Tibial artery (tissue), 4 donors: ENCODE measurements at regions not wholly inside any gene's neighbourhood (a gene's known extent, or its start where the extent isn't known, plus 50 kb on each side); places are given as distances from the start of the nearest gene placed in this dataset.

Source experiments
- DNase-seq, 2 donors: peaks; one replicate each; pipeline ENCODE4 v3.0.0-alpha.2; 2019
- H3K27ac ChIP-seq, 2 donors: fragments of 200-600 bp; sonication (generic) in 1 of 2; 1 replicate in 1 of 2; 2 replicates in 1 of 2; pipeline ENCODE4 v1.5.1; 2018 to 2019; ENCODE audit warnings: mild to moderate bottlenecking in 1 of 2
- H3K27me3 ChIP-seq, 2 donors: fragments of 200-600 bp; sonication (generic) in 1 of 2; one replicate each; pipeline versions ENCODE4 v1.5.1 to v1.6.0; 2016 to 2019
- H3K36me3 ChIP-seq, 3 donors: fragments of 200-600 bp; sonication (generic) in 2 of 3; one replicate each; pipeline ENCODE4 v1.5.1; 2016 to 2019; ENCODE audit warnings: mild to moderate bottlenecking in 2 of 3
- H3K4me1 ChIP-seq, 4 donors: fragments of 200-600 bp; sonication (generic) in 2 of 4; 1 replicate in 3 of 4; 2 replicates in 1 of 4; pipeline ENCODE4 v1.5.1; 2016 to 2019
- H3K4me3 ChIP-seq, 2 donors: fragments of 200-600 bp; sonication (generic) in 1 of 2; 1 replicate in 1 of 2; 2 replicates in 1 of 2; pipeline ENCODE4 v1.5.1; 2018 to 2019; ENCODE audit warnings: mild to moderate bottlenecking in 2 of 2
- H3K9me3 ChIP-seq, 3 donors: fragments of 200-600 bp; sonication (generic) in 1 of 3; one replicate each; pipeline ENCODE4 v1.5.1; 2016 to 2019
- intact Hi-C: fragments of 100-400 bp; cut with DNase I; formaldehyde crosslinking; loops from one replicate; pipeline ENCODE4 v1.15.0; 2023; ENCODE audit warnings: low total_unique reads
- TF ChIP-seq, protein P1 (sequence below), 2 experiments: fragments of 200-600 bp in 1 of 2; fragments of 450-650 bp in 1 of 2; IDR thresholded peaks; one replicate each; pipeline ENCODE4 v1.5.1; 2017 to 2019; ENCODE audit warnings: antibody characterized with exemption in 2 of 2, mild to moderate bottlenecking in 1 of 2, moderate library complexity in 1 of 2

- Histone ChIP-seq H3K27ac (no peak overlapping the region), H3K9me3 (no peaks in the 10 kb centered on the region), H3K27me3 (no peaks in the 10 kb centered on the region), H3K36me3 (no peaks in the 10 kb centered on the region), H3K4me1 (no peaks in the 10 kb centered on the region), H3K4me3 (no peak overlapping the region)
- intact Hi-C loops: no loop called here
- DNase-seq: no peak
- TF ChIP-seq, protein P1, sequence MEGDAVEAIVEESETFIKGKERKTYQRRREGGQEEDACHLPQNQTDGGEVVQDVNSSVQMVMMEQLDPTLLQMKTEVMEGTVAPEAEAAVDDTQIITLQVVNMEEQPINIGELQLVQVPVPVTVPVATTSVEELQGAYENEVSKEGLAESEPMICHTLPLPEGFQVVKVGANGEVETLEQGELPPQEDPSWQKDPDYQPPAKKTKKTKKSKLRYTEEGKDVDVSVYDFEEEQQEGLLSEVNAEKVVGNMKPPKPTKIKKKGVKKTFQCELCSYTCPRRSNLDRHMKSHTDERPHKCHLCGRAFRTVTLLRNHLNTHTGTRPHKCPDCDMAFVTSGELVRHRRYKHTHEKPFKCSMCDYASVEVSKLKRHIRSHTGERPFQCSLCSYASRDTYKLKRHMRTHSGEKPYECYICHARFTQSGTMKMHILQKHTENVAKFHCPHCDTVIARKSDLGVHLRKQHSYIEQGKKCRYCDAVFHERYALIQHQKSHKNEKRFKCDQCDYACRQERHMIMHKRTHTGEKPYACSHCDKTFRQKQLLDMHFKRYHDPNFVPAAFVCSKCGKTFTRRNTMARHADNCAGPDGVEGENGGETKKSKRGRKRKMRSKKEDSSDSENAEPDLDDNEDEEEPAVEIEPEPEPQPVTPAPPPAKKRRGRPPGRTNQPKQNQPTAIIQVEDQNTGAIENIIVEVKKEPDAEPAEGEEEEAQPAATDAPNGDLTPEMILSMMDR (IDR thresholded peaks at IDR 0.05): no peak
Observed at GRCh38 chr3:877001-877400, 215.8 kb upstream of the CNTN6 start.

- Histone ChIP-seq H3K4me3 (no peak overlapping the region), H3K36me3 (no peaks in the 10 kb centered on the region), H3K9me3 (no peaks in the 10 kb centered on the region), H3K27me3 (no peaks in the 10 kb centered on the region), H3K27ac (no peak overlapping the region), H3K4me1 (no peaks in the 10 kb centered on the region)
- no peak for DNase-seq
- intact Hi-C loops: no loop called here
- TF ChIP-seq, protein P1 (IDR thresholded peaks at IDR 0.05): no peak
Observed at GRCh38 chr3:878746-879145, 214.1 kb upstream of the CNTN6 start.

- no peak overlapping the region for H3K4me3 ChIP-seq
- H3K36me3 ChIP-seq: no peaks in the 10 kb centered on the region
- H3K9me3 ChIP-seq: no peaks in the 10 kb centered on the region
- no peak for DNase-seq
- no peak overlapping the region for H3K27ac ChIP-seq
- H3K27me3 ChIP-seq: no peaks in the 10 kb centered on the region
- intact Hi-C loops: no loop called here
- H3K4me1 ChIP-seq: no peaks in the 10 kb centered on the region
- TF ChIP-seq, protein P1 (IDR thresholded peaks at IDR 0.05): no peak
Observed at GRCh38 chr3:880371-880770, 212.5 kb upstream of the CNTN6 start.

DNA sequence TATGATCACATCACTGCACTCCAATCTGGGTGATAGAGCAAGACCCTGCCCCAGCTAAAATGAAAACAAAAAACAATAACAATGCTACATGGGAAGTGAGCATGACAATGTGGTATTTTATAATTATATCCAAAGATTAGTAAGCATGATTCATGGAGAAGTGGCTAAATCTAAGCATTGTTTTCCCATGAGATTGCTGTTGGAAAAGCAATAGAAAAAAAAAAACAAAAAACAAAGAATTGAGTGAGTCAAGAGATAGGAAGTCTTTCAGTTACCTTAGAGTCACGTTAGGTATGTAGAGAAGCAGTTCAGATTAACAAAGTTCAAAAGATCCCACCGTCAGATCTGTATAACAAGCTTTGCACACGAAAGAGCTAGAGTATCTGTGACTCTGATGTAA is 210.3 kb upstream of the CNTN6 start:
- H3K9me3 ChIP-seq: no peaks in the 10 kb centered on the region
- no peak overlapping the region for H3K4me3 ChIP-seq
- no peaks in the 10 kb centered on the region for H3K27me3 ChIP-seq
- no peak for DNase-seq
- H3K4me1 ChIP-seq: no peaks in the 10 kb centered on the region
- no peaks in the 10 kb centered on the region for H3K36me3 ChIP-seq
- no peak overlapping the region for H3K27ac ChIP-seq
- intact Hi-C loops: no loop called here
- TF ChIP-seq, protein P1 (IDR thresholded peaks at IDR 0.05): no peak

DNA sequence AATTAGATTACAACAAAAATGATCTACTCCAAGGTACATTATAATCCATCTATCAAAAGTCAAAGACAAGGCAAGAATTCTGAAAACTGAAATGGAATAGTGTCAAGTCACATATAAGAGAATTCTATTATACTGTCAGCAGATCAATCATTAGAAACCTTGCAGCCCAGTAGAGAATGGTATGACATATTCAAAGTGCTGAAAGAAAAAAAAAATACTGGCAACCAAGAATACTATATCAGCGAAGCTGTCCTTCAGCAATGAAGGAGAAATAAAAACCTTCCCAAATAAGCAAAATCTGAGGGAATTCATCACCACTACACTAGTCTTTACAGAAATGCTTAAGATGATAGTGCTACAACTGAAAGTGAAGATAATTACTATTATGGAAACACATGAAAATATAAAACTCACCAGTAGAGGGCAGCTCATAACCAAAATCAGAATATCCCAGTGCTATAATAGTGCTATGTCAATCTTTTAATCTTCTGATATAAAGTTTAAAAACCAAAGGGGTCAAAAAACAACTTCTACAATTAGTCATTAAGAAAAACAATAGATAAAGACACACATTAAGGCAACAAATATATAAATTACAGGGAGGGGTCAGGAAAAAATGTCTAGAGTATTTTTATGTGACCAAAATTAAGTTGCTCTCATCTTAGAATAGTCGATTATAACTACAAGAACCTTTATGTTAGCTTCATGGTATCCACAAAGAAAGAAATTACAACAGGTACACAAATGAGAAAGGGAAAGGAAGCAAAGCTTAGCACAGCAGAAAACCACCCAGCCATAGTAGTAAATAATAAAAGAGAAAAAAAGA is 190.7 kb upstream of the CNTN6 start:
- TF ChIP-seq, protein P1 (IDR thresholded peaks at IDR 0.05): no peak
- Histone ChIP-seq H3K27me3 (no peaks in the 10 kb centered on the region), H3K27ac (no peak overlapping the region), H3K4me1 (no peaks in the 10 kb centered on the region), H3K9me3 (peaks cover 0 to 15% (median 0%) of the 10 kb centered on the region in 3 donors), H3K36me3 (no peaks in the 10 kb centered on the region), H3K4me3 (no peak overlapping the region)
- no peak for DNase-seq
- intact Hi-C loops: no loop called here
